ENCODE measurements at regions not wholly inside any gene's neighbourhood (a gene's known extent, or its start where the extent isn't known, plus 50 kb on each side); places are given as distances from the start of the nearest gene placed in this dataset.

GRCh38 chr5:106135473-106135872, 1535.3 kb downstream of the EFNA5 start:
- TF ChIP-seq, protein P1, sequence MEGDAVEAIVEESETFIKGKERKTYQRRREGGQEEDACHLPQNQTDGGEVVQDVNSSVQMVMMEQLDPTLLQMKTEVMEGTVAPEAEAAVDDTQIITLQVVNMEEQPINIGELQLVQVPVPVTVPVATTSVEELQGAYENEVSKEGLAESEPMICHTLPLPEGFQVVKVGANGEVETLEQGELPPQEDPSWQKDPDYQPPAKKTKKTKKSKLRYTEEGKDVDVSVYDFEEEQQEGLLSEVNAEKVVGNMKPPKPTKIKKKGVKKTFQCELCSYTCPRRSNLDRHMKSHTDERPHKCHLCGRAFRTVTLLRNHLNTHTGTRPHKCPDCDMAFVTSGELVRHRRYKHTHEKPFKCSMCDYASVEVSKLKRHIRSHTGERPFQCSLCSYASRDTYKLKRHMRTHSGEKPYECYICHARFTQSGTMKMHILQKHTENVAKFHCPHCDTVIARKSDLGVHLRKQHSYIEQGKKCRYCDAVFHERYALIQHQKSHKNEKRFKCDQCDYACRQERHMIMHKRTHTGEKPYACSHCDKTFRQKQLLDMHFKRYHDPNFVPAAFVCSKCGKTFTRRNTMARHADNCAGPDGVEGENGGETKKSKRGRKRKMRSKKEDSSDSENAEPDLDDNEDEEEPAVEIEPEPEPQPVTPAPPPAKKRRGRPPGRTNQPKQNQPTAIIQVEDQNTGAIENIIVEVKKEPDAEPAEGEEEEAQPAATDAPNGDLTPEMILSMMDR (IDR thresholded peaks at IDR 0.05; ENCODE audit: extremely low read depth in 1 of 2, insufficient read depth in 1 of 2, low read depth in 1 of 2, low read length in 2 of 2) = no peak
- TF ChIP-seq POLR2AphosphoS5 (IDR thresholded peaks at IDR 0.05; ENCODE audit: insufficient read depth, low read depth, low read length) (no peak), POLR2A (IDR thresholded peaks at IDR 0.05; ENCODE audit: low read depth, low read length) (no peak), MYC (IDR thresholded peaks at IDR 0.05; ENCODE audit: low read depth, low read length) (no peak), GATA2 (IDR thresholded peaks at IDR 0.05; ENCODE audit: insufficient read depth, insufficient read length, low read depth, low read length) (no peak), EZH2 (IDR thresholded peaks at IDR 0.05; ENCODE audit: borderline replicate concordance, low read depth, low read length, severe bottlenecking) (no peak), MAX (IDR thresholded peaks at IDR 0.05; ENCODE audit: insufficient read depth, insufficient read length) (no peak), JUN (IDR thresholded peaks at IDR 0.05; ENCODE audit: borderline replicate concordance, insufficient read depth, insufficient read length, low read depth) (no peak)

All from endothelial cell of umbilical vein (primary cell).